H9 (cell line): ENCODE measurements at regions not wholly inside any gene's neighbourhood (a gene's known extent, or its start where the extent isn't known, plus 50 kb on each side); places are given as distances from the start of the nearest gene placed in this dataset.

Source experiments
- DNase-seq: peaks from one replicate; pipeline ENCODE4 v3.0.0-alpha.2; 2017
- H2AFZ ChIP-seq: one replicate; pipeline ENCODE4 v1.6.1; 2013; ENCODE audit warnings: mild to moderate bottlenecking, low read length, control low read depth, moderate library complexity
- H2AK5ac ChIP-seq: 2 replicates; pipeline ENCODE4 v1.6.1; 2013; ENCODE audit warnings: low read length, control low read depth, mixed read lengths; ENCODE audit not compliant: insufficient read length
- H2BK120ac ChIP-seq: one replicate; pipeline ENCODE4 v1.6.1; 2013; ENCODE audit warnings: low read depth, mild to moderate bottlenecking, low read length, control low read depth, inconsistent platforms; ENCODE audit not compliant: poor library complexity, severe bottlenecking
- H2BK12ac ChIP-seq: 2 replicates; pipeline ENCODE4 v1.6.1; 2013; ENCODE audit warnings: low read length, control low read depth, mixed read lengths, low read depth; ENCODE audit not compliant: insufficient read length
- H2BK15ac ChIP-seq: 2 replicates; pipeline ENCODE4 v1.6.1; 2013; ENCODE audit warnings: low read depth, low read length, control low read depth
- H2BK20ac ChIP-seq: one replicate; pipeline ENCODE4 v1.6.1; 2013; ENCODE audit warnings: low read depth, mild to moderate bottlenecking, low read length, control low read depth, inconsistent platforms; ENCODE audit not compliant: poor library complexity, severe bottlenecking
- H2BK5ac ChIP-seq: 2 replicates; pipeline ENCODE4 v1.6.1; 2013; ENCODE audit warnings: low read length, control low read depth, mixed read lengths; ENCODE audit not compliant: insufficient read length
- H3K14ac ChIP-seq: 2 replicates; pipeline ENCODE4 v1.6.1; 2013; ENCODE audit warnings: low read length, control low read depth; ENCODE audit not compliant: insufficient read depth
- H3K18ac ChIP-seq: 2 replicates; pipeline ENCODE4 v1.6.1; 2013; ENCODE audit warnings: low read depth, mild to moderate bottlenecking, mixed read lengths, low read length, control low read depth; ENCODE audit not compliant: insufficient read length
- H3K23ac ChIP-seq: 2 replicates; pipeline ENCODE4 v1.6.1; 2013; ENCODE audit warnings: low read length, control low read depth, mixed read lengths, low read depth; ENCODE audit not compliant: insufficient read length
- H3K23me2 ChIP-seq: 2 replicates; pipeline ENCODE4 v1.6.1; 2013; ENCODE audit warnings: low read depth, mild to moderate bottlenecking, mixed read lengths, low read length, control low read depth; ENCODE audit not compliant: insufficient read length, poor library complexity, severe bottlenecking
- H3K27ac ChIP-seq: 2 replicates; pipeline ENCODE4 v1.5.1; 2013; ENCODE audit warnings: low read length, control low read depth, mixed read lengths, low read depth; ENCODE audit not compliant: insufficient read length
- H3K27me3 ChIP-seq: 2 replicates; pipeline ENCODE4 v1.6.1; 2013; ENCODE audit warnings: low read length, control low read depth, inconsistent platforms; ENCODE audit not compliant: insufficient read depth
- H3K4ac ChIP-seq: 2 replicates; pipeline ENCODE4 v1.6.1; 2013; ENCODE audit warnings: low read depth, mild to moderate bottlenecking, control low read depth, inconsistent platforms, low read length, moderate library complexity
- H3K4me1 ChIP-seq: 2 replicates; pipeline ENCODE4 v1.6.1; 2013; ENCODE audit warnings: low read length, control low read depth, inconsistent platforms; ENCODE audit not compliant: insufficient read depth
- H3K4me2 ChIP-seq: 2 replicates; pipeline ENCODE4 v1.6.1; 2013; ENCODE audit warnings: low read length, control low read depth, mixed read lengths; ENCODE audit not compliant: insufficient read length, insufficient read depth
- H3K56ac ChIP-seq: 2 replicates; pipeline ENCODE4 v1.6.1; 2013; ENCODE audit warnings: low read depth, mild to moderate bottlenecking, mixed read lengths, low read length, control low read depth; ENCODE audit not compliant: insufficient read length
- H3K79me1 ChIP-seq: 2 replicates; pipeline ENCODE4 v1.6.1; 2013; ENCODE audit warnings: low read depth, mild to moderate bottlenecking, moderate library complexity, low read length, control low read depth, inconsistent platforms; ENCODE audit not compliant: insufficient read depth, poor library complexity, severe bottlenecking
- H3K79me2 ChIP-seq: 2 replicates; pipeline ENCODE4 v1.6.1; 2013; ENCODE audit warnings: low read length, control low read depth, inconsistent platforms; ENCODE audit not compliant: insufficient read depth
- H3K9ac ChIP-seq: 2 replicates; pipeline ENCODE4 v1.6.1; 2013; ENCODE audit warnings: low read length, control low read depth, mixed read lengths; ENCODE audit not compliant: insufficient read length; ENCODE audit errors: extremely low read depth
- H3K9me3 ChIP-seq: one replicate; pipeline ENCODE4 v1.6.1; 2013; ENCODE audit warnings: low read depth, low read length, inconsistent platforms; ENCODE audit not compliant: control insufficient read depth
- H3T11ph ChIP-seq: one replicate; pipeline ENCODE4 v1.6.1; 2013; ENCODE audit warnings: mild to moderate bottlenecking, low read length, control low read depth, inconsistent platforms
- H4K20me1 ChIP-seq: one replicate; pipeline ENCODE4 v1.6.1; 2013; ENCODE audit not compliant: control insufficient read depth, insufficient read length, insufficient read depth
- H4K5ac ChIP-seq: 2 replicates; pipeline ENCODE4 v1.6.1; 2013; ENCODE audit warnings: low read depth, mild to moderate bottlenecking, mixed read lengths, low read length, control low read depth; ENCODE audit not compliant: insufficient read length
- H4K8ac ChIP-seq: replicated peaks from 2 replicates; pipeline ENCODE4 v1.6.1; 2013; ENCODE audit warnings: low read length, control low read depth, mixed read lengths, low read depth; ENCODE audit not compliant: insufficient read length
- H4K91ac ChIP-seq: 2 replicates; pipeline ENCODE4 v1.6.1; 2013; ENCODE audit warnings: low read depth, mild to moderate bottlenecking, moderate library complexity, mixed read lengths, low read length, control low read depth; ENCODE audit not compliant: insufficient read length
- H3K27ac Mint-ChIP-seq, 3 experiments: 2 replicates in 2 of 3; 3 replicates in 1 of 3; pipeline ENCODE4 v1.8.0; 2020 to 2021; ENCODE audit warnings: mixed read lengths in 3 of 3, mild to moderate bottlenecking in 1 of 3, moderate library complexity in 1 of 3
- H3K27me3 Mint-ChIP-seq: 2 replicates; pipeline ENCODE4 v1.8.0; 2021; ENCODE audit warnings: low read depth, mild to moderate bottlenecking, moderate library complexity, mixed read lengths
- H3K36me3 Mint-ChIP-seq, 3 experiments: 2 replicates in 2 of 3; 3 replicates in 1 of 3; pipeline ENCODE4 v1.8.0; 2020 to 2021; ENCODE audit warnings: low read depth in 3 of 3, mixed read lengths in 3 of 3; ENCODE audit not compliant: insufficient read depth in 1 of 3
- H3K4me1 Mint-ChIP-seq, 2 experiments: 2 replicates each; pipeline ENCODE4 v1.8.0; 2020; ENCODE audit warnings: mixed read lengths in 2 of 2
- H3K4me3 Mint-ChIP-seq, 2 experiments: 2 replicates in 1 of 2; 3 replicates in 1 of 2; pipeline ENCODE4 v1.8.0; 2020 to 2021; ENCODE audit warnings: mild to moderate bottlenecking in 2 of 2, mixed read lengths in 2 of 2, moderate library complexity in 1 of 2
- H3K9me3 Mint-ChIP-seq, 2 experiments: 2 replicates in 1 of 2; 3 replicates in 1 of 2; pipeline ENCODE4 v1.8.0; 2020; ENCODE audit warnings: mild to moderate bottlenecking in 2 of 2, mixed read lengths in 2 of 2, moderate library complexity in 1 of 2
- WGBS: extraction: QIAGEN DNeasy Blood & Tissue Kit; methylation state at CpG from one replicate; pipeline ENCODE4 v1.1.7; 2013; ENCODE audit warnings: missing lambda C conversion rate, low lambda C conversion rate, mixed read lengths; ENCODE audit not compliant: insufficient read length; ENCODE audit errors: extremely low coverage; 5-methylcytosine and 5-hydroxymethylcytosine counted together
- TF ChIP-seq, protein P1 (sequence below): fragments of 200-600 bp; sonication (generic); conservative IDR thresholded peaks from 3 replicates; pipeline ENCODE4 v1.8.0; 2021; ENCODE audit warnings: antibody characterized with exemption, mild to moderate bottlenecking

DNA sequence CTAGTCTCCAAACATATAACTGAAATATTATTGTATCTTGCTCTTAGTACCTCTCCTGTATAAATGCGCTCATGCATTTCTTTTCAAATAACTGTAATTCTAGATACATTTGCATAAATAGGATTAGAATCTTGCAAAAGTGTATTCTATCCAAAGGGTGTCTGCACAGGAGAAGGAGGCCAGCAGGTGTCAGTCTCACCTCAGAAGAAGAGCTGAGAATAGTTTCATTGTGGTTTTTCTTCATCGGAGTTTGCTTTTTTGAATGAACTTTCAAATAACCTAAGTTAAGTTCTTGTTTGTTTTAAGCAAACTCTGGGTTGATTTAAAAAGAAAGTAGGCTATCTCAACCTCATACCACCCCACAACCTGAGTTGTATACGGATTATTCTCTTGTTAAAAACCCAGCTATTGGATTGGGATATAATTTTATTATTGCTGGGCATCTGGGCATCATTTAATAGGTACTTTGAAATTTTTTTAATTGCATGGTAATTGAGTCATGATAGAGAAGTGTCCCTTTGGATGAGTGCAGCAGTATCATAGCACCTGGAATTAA is 125.0 kb upstream of the MLIP start:
- no peak overlapping the region for H3K23ac ChIP-seq
- H2AFZ ChIP-seq = no peak overlapping the region
- H2BK15ac ChIP-seq = no peak overlapping the region
- H2AK5ac ChIP-seq = no peak overlapping the region
- no peaks in the 10 kb centered on the region for H3K4me1 ChIP-seq
- no peak overlapping the region for H4K8ac ChIP-seq
- 0 out of 7 replicates have a peak overlapping the region, but pooled peaks of 1 of the 3 experiments have one; percentile 11 for H3K27ac Mint-ChIP-seq
- no peak overlapping the region for H2BK12ac ChIP-seq
- no peak overlapping the region for H2BK20ac ChIP-seq
- H3K27me3 Mint-ChIP-seq = no peaks in the 10 kb centered on the region
- no peak overlapping the region for H3K4me2 ChIP-seq
- peaks cover 18 to 23% of the 10 kb centered on the region in 2 experiments for H3K4me1 Mint-ChIP-seq
- no peak for DNase-seq
- no peak overlapping the region for H4K91ac ChIP-seq
- H3K27me3 ChIP-seq = no peaks in the 10 kb centered on the region
- H3K4ac ChIP-seq = no peak overlapping the region
- no CpG with 5 or more reads among the region's 3 CpGs for WGBS
- H3K4me3 Mint-ChIP-seq = no peak overlapping the region
- TF ChIP-seq, protein P1, sequence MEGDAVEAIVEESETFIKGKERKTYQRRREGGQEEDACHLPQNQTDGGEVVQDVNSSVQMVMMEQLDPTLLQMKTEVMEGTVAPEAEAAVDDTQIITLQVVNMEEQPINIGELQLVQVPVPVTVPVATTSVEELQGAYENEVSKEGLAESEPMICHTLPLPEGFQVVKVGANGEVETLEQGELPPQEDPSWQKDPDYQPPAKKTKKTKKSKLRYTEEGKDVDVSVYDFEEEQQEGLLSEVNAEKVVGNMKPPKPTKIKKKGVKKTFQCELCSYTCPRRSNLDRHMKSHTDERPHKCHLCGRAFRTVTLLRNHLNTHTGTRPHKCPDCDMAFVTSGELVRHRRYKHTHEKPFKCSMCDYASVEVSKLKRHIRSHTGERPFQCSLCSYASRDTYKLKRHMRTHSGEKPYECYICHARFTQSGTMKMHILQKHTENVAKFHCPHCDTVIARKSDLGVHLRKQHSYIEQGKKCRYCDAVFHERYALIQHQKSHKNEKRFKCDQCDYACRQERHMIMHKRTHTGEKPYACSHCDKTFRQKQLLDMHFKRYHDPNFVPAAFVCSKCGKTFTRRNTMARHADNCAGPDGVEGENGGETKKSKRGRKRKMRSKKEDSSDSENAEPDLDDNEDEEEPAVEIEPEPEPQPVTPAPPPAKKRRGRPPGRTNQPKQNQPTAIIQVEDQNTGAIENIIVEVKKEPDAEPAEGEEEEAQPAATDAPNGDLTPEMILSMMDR = peak; percentile 92
- no peak overlapping the region for H3K18ac ChIP-seq
- no peak overlapping the region for H2BK5ac ChIP-seq
- no peak overlapping the region for H3K9ac ChIP-seq
- H3K36me3 Mint-ChIP-seq = no peaks in the 10 kb centered on the region
- no peak overlapping the region for H3K56ac ChIP-seq
- H4K20me1 ChIP-seq = no peaks in the 10 kb centered on the region
- H3K23me2 ChIP-seq = no peaks in the 10 kb centered on the region
- no peaks in the 10 kb centered on the region for H3K79me1 ChIP-seq
- H3T11ph ChIP-seq = no peak overlapping the region
- no peaks in the 10 kb centered on the region for H3K79me2 ChIP-seq
- H3K9me3 ChIP-seq = no peaks in the 10 kb centered on the region
- H3K27ac ChIP-seq = no peak overlapping the region
- no peak overlapping the region for H4K5ac ChIP-seq
- H3K9me3 Mint-ChIP-seq = no peaks in the 10 kb centered on the region; a peak in 1 of 5 replicates
- no peak overlapping the region for H3K14ac ChIP-seq
- no peak overlapping the region for H2BK120ac ChIP-seq
